ENCODE measurements at regions not wholly inside any gene's neighbourhood (a gene's known extent, or its start where the extent isn't known, plus 50 kb on each side); places are given as distances from the start of the nearest gene placed in this dataset.

DNA sequence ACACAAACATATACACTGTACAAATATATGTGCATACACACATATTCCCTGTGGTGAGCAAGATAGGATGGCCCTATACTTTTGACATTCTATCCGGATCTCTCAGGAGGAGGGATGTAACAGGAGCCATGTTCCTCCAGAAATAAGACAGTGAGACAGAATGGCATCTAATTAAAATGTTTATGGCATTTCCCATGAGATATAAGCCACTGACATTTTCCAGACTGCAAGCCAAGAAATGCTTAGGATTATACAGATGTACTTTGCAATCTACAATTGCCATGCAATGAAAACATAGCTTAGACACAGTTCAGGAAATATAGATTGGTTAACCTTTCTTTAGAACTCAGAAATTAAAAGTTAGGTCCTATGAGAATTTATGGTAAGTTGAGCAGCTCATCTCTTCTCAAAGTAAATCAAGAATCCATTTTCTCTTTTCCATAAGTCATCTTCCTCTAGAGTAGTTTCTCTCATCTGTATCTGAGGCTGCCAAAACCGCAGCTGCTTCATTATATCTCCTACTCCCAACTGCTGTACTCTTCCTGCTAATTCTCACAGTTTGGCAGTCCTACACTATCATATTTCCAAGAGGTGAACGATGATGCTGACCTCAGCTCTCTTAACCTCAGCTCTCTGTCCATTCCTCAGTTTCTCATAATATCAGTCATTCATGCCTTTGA lies 1719.1 kb downstream of the MAT2B start:
- DNase-seq (ENCODE audit: low read depth): no peak
- TF ChIP-seq CTCF (IDR thresholded peaks at IDR 0.05; ENCODE audit: insufficient read depth, low read length, poor library complexity, severe bottlenecking): no peak

DNA sequence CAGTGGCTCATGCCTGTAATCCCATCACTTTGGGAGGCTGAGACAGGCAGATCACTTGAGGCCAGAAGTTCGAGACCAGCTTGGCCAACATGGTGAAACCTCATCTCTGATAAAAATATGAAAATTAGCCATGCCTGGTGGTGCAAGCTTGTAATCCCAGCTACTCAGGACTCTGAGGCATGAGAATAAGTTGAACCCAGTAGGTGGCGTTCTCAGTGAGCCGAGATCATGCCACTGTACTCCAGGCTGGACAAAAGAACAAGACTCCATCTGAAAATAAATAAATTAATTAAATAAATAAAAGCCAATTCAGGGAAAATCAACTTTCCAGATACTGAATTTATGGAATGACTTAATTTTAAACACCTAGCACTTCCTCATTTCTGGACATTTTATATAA lies 1722.1 kb downstream of the MAT2B start:
- no peak for DNase-seq (ENCODE audit: low read depth)
- no peaks in the 10 kb centered on the region for H3K27me3 ChIP-seq (ENCODE audit: control insufficient read depth, insufficient read depth, low read length)
- no peak overlapping the region for H3K4me3 ChIP-seq (ENCODE audit: low read depth, low read length)
- H3K36me3 ChIP-seq (ENCODE audit: control insufficient read depth, insufficient read depth, low read length): no peaks in the 10 kb centered on the region
- peak; percentile 8 for TF ChIP-seq CTCF (IDR thresholded peaks at IDR 0.05; ENCODE audit: insufficient read depth, low read length, poor library complexity, severe bottlenecking)

More for the DNA sequence above, 1719.1 kb downstream of the MAT2B start:
- H3K4me3 ChIP-seq (ENCODE audit: low read depth, low read length): no peak overlapping the region
- H3K36me3 ChIP-seq (ENCODE audit: control insufficient read depth, insufficient read depth, low read length): no peaks in the 10 kb centered on the region
- no peaks in the 10 kb centered on the region for H3K27me3 ChIP-seq (ENCODE audit: control insufficient read depth, insufficient read depth, low read length)

- no peak for TF ChIP-seq CTCF (IDR thresholded peaks at IDR 0.05; ENCODE audit: insufficient read depth, low read length, poor library complexity, severe bottlenecking)
- H3K36me3 ChIP-seq (ENCODE audit: control insufficient read depth, insufficient read depth, low read length): no peaks in the 10 kb centered on the region
- no peak overlapping the region for H3K4me3 ChIP-seq (ENCODE audit: low read depth, low read length)
- DNase-seq (ENCODE audit: low read depth): no peak
- H3K27me3 ChIP-seq (ENCODE audit: control insufficient read depth, insufficient read depth, low read length): no peaks in the 10 kb centered on the region
These were observed 1722.8 kb downstream of the MAT2B start for GRCh38 chr5:165228184-165228583.

DNA sequence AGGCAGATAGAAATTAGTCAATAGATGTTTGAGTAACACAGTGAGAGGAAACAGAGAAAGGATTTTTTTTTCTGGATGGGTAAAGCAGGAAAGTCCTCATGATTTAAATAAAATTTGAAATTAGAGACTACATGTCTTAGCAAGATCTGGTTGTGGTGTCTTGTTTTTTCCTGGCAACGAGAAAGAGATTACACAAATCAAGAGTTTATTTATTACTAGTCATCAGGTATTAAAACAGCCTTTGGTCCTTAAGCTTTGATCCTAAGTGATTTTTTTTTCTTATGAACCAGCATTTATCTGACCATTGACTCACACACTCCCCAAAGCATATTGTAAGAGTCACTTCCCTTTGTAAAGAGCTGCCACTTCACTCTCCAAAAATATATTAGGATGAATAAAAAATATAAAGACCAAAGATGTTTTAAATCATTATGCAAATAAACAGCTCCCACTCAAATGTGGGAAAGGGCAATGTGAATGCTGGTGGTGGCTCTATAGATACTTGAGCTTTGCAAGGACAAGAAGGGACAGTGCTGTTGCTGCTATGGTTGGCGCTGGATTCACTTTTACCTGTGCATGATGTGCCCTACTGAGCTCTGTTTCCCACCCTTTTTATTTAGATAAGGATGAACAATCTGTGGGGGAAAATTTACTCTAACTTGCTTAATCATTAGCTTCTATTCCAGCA lies 1726.5 kb downstream of the MAT2B start:
- no peak for TF ChIP-seq CTCF (IDR thresholded peaks at IDR 0.05; ENCODE audit: insufficient read depth, low read length, poor library complexity, severe bottlenecking)
- no peak overlapping the region for H3K4me3 ChIP-seq (ENCODE audit: low read depth, low read length)
- no peaks in the 10 kb centered on the region for H3K27me3 ChIP-seq (ENCODE audit: control insufficient read depth, insufficient read depth, low read length)
- no peak for DNase-seq (ENCODE audit: low read depth)
- H3K36me3 ChIP-seq (ENCODE audit: control insufficient read depth, insufficient read depth, low read length): no peaks in the 10 kb centered on the region

DNA sequence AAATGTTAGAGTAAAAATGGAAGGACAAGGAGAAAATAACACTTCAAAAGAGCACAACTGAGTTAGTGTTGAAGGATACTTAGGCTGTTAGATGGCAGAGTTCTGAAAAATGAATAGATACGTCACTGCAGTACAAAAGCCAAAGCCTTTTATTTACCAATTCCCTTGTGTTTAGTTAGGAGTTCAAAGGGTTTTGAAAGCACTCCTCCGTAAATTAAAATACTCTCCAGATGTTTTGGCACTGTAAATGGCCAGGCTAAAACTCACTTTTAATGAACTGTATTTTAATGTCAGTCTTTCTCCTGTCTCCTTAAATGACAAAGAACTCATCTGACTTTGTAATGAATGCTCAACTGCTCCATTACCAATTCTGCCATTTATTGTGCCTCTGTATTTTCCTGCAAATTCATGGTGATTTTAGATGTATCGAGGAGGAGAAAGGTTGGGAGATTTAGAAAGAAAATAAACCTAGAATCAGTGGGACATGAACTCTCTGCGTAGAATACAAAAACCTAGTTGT lies 1727.2 kb downstream of the MAT2B start:
- no peak overlapping the region for H3K4me3 ChIP-seq (ENCODE audit: low read depth, low read length)
- no peaks in the 10 kb centered on the region for H3K36me3 ChIP-seq (ENCODE audit: control insufficient read depth, insufficient read depth, low read length)
- TF ChIP-seq CTCF (IDR thresholded peaks at IDR 0.05; ENCODE audit: insufficient read depth, low read length, poor library complexity, severe bottlenecking): no peak
- no peak for DNase-seq (ENCODE audit: low read depth)
- H3K27me3 ChIP-seq (ENCODE audit: control insufficient read depth, insufficient read depth, low read length): no peaks in the 10 kb centered on the region

Data from kidney epithelial cell (primary cell).